ENCODE measurements at regions not wholly inside any gene's neighbourhood (a gene's known extent, or its start where the extent isn't known, plus 50 kb on each side); places are given as distances from the start of the nearest gene placed in this dataset.

DNA sequence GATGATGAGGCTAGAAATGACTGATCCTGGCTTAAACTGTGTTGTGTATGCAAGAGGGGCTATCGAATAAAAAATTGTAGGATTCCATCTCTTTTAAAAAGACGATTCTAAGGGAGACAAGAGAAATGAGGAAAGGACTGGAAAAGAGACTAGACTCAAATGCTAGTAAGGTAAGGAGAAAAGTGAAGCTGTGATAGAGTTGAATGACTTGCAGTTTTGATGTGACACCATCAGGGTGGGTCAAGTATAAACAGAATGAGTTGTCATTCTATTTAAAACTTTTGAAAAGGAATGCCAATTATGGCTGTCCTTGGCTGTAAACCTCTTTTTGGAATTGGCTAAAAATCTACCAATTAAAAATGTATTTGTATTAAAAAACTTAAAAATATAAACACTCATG, 184.5 kb upstream of the PHF14 start:
- TF ChIP-seq, protein P1, sequence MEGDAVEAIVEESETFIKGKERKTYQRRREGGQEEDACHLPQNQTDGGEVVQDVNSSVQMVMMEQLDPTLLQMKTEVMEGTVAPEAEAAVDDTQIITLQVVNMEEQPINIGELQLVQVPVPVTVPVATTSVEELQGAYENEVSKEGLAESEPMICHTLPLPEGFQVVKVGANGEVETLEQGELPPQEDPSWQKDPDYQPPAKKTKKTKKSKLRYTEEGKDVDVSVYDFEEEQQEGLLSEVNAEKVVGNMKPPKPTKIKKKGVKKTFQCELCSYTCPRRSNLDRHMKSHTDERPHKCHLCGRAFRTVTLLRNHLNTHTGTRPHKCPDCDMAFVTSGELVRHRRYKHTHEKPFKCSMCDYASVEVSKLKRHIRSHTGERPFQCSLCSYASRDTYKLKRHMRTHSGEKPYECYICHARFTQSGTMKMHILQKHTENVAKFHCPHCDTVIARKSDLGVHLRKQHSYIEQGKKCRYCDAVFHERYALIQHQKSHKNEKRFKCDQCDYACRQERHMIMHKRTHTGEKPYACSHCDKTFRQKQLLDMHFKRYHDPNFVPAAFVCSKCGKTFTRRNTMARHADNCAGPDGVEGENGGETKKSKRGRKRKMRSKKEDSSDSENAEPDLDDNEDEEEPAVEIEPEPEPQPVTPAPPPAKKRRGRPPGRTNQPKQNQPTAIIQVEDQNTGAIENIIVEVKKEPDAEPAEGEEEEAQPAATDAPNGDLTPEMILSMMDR (IDR thresholded peaks at IDR 0.05), result no peak
- Histone ChIP-seq H3K27me3 (ENCODE audit: control insufficient read depth, insufficient read depth, low read length) (no peaks in the 10 kb centered on the region), H3K4me3 (ENCODE audit: low read depth, low read length) (no peak overlapping the region), H3K9me3 (ENCODE audit: control insufficient read depth, low read length) (no peaks in the 10 kb centered on the region), H3K79me2 (no peaks in the 10 kb centered on the region), H2AFZ (no peak overlapping the region), H3K9ac (no peak overlapping the region), H3K4me2 (ENCODE audit: low read length) (no peak overlapping the region), H3K4me1 (no peaks in the 10 kb centered on the region), H3K27ac (no peak overlapping the region), H3K36me3 (ENCODE audit: control insufficient read depth, insufficient read depth, low read length) (no peaks in the 10 kb centered on the region)

DNA sequence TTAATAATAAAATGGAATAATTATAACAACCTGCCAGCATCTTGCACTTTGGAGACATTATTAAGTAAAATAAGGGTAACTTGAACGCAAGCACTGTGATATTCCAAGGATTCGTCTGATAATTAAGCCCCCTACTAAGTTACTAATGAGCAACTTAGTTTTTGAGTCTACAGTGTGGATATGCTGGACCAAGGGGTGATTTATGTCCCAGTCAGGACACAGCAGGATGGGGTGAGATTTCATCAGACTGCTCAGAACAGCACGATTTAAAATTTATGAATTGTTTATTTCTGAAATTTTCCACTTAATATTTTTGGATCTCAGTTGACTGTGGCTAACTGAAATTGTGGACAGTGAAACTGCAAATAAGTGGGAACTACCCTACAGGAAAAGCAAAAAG, 182.8 kb upstream of the PHF14 start:
- TF ChIP-seq, protein P1 (IDR thresholded peaks at IDR 0.05), result no peak
- no peak overlapping the region for H3K4me3 ChIP-seq (ENCODE audit: low read depth, low read length)
- H3K27me3 ChIP-seq (ENCODE audit: control insufficient read depth, insufficient read depth, low read length), result no peaks in the 10 kb centered on the region
- H3K4me2 ChIP-seq (ENCODE audit: low read length), result no peak overlapping the region
- H3K79me2 ChIP-seq, result no peaks in the 10 kb centered on the region
- no peaks in the 10 kb centered on the region for H3K36me3 ChIP-seq (ENCODE audit: control insufficient read depth, insufficient read depth, low read length)
- no peak overlapping the region for H3K9ac ChIP-seq
- no peaks in the 10 kb centered on the region for H3K4me1 ChIP-seq
- H3K27ac ChIP-seq, result no peak overlapping the region
- H3K9me3 ChIP-seq (ENCODE audit: control insufficient read depth, low read length), result no peaks in the 10 kb centered on the region
- H2AFZ ChIP-seq, result no peak overlapping the region

DNA sequence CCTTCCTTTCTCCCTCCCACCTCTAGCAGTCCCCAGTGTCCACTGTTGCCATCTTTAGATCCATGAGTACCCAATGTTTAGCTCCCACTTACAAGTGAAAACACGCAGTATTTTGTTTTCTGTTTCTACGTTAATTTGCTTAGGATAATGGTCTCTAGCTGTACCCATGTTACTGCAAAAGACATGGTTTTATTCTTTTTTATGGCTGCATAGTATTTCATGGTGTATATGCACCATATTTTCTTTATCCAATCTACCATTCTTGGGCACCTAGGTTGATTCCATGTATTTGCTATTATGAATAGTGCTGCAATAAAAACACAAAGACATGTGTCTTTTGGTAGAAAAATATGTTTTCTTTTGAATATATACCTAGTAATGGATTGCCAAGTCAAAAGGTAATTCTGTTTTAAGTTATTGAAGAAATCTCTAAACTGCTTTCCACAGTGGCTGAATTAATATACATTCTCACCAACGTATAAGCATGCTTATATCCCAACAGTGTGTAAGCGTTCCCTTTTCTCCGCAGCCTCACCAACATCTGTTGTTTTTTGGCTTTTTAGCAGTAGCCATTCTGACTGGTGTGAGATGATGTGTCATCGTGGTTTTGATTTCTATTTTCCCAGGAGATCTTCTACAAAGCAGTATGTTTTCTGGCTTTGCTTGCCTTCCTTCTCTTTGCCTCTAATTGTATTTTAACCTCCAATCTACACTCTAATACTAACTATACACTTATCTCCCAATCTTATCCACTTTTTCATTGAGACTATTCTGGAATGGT, 179.5 kb upstream of the PHF14 start:
- H3K27me3 ChIP-seq (ENCODE audit: control insufficient read depth, insufficient read depth, low read length), result no peaks in the 10 kb centered on the region
- H3K9me3 ChIP-seq (ENCODE audit: control insufficient read depth, low read length), result no peaks in the 10 kb centered on the region
- H3K36me3 ChIP-seq (ENCODE audit: control insufficient read depth, insufficient read depth, low read length), result no peaks in the 10 kb centered on the region
- no peak overlapping the region for H3K4me3 ChIP-seq (ENCODE audit: low read depth, low read length)
- H3K9ac ChIP-seq, result no peak overlapping the region
- TF ChIP-seq, protein P1 (IDR thresholded peaks at IDR 0.05), result no peak
- no peak overlapping the region for H3K4me2 ChIP-seq (ENCODE audit: low read length)
- no peak overlapping the region for H2AFZ ChIP-seq
- H3K79me2 ChIP-seq, result no peaks in the 10 kb centered on the region
- H3K27ac ChIP-seq, result no peak overlapping the region
- H3K4me1 ChIP-seq, result no peaks in the 10 kb centered on the region

DNA sequence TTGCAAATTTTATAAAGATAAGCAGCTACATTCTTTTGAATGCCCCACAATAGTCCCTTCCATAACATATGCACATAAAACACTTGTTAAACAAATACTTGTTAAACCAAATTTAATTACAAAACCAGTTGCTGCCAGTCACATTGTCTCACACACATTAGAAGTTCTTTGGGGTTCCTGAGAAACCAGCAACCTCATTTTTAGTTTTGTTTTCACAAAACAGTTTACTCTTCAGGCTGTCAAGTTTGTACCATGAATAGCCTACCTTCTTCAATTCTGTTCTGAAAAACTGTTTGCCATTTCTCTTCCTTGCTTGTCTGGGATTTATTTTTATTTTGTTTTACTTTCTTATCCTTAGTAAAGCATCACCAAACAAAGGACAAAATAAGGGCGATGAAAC, 176.5 kb upstream of the PHF14 start:
- H3K4me1 ChIP-seq, result no peaks in the 10 kb centered on the region
- no peak overlapping the region for H3K27ac ChIP-seq
- H3K27me3 ChIP-seq (ENCODE audit: control insufficient read depth, insufficient read depth, low read length), result no peaks in the 10 kb centered on the region
- H3K9ac ChIP-seq, result no peak overlapping the region
- H3K36me3 ChIP-seq (ENCODE audit: control insufficient read depth, insufficient read depth, low read length), result no peaks in the 10 kb centered on the region
- H2AFZ ChIP-seq, result no peak overlapping the region
- H3K79me2 ChIP-seq, result no peaks in the 10 kb centered on the region
- H3K4me3 ChIP-seq (ENCODE audit: low read depth, low read length), result no peak overlapping the region
- TF ChIP-seq, protein P1 (IDR thresholded peaks at IDR 0.05), result no peak
- no peaks in the 10 kb centered on the region for H3K9me3 ChIP-seq (ENCODE audit: control insufficient read depth, low read length)
- no peak overlapping the region for H3K4me2 ChIP-seq (ENCODE audit: low read length)

DNA sequence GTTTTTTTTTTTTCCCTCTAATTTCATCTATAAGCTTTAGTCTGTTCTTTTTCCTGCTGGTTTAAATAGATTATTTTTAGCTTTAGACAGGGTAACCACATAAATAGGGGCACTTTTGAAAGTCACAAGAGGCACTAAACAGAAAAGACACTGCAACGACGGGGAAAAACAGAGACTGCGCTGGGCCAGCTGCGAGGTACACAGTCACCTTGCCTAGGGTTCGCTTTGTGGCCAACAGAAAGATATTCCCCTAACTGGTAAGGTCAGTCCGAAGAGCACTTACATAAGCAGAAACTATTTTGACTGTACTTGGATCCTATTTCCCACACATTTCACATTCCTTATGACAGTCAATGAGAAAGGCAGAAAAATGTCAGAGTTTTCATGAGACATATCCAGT, 175.6 kb upstream of the PHF14 start:
- no peaks in the 10 kb centered on the region for H3K9me3 ChIP-seq (ENCODE audit: control insufficient read depth, low read length)
- H3K4me2 ChIP-seq (ENCODE audit: low read length), result no peak overlapping the region
- H3K79me2 ChIP-seq, result no peaks in the 10 kb centered on the region
- no peak overlapping the region for H3K9ac ChIP-seq
- no peaks in the 10 kb centered on the region for H3K27me3 ChIP-seq (ENCODE audit: control insufficient read depth, insufficient read depth, low read length)
- no peak overlapping the region for H3K4me3 ChIP-seq (ENCODE audit: low read depth, low read length)
- H3K4me1 ChIP-seq, result no peaks in the 10 kb centered on the region
- H2AFZ ChIP-seq, result no peak overlapping the region
- H3K27ac ChIP-seq, result no peak overlapping the region
- TF ChIP-seq, protein P1 (IDR thresholded peaks at IDR 0.05), result no peak
- no peaks in the 10 kb centered on the region for H3K36me3 ChIP-seq (ENCODE audit: control insufficient read depth, insufficient read depth, low read length)

All from parathyroid adenoma (tissue), 2 donors.